ENCODE measurements at regions not wholly inside any gene's neighbourhood (a gene's known extent, or its start where the extent isn't known, plus 50 kb on each side); places are given as distances from the start of the nearest gene placed in this dataset.

GRCh38 chr20:52590100-52590499 is 382.1 kb upstream of the TSHZ2 start:
- DNase-seq (ENCODE audit: low read depth in 2 of 2), result no peak
- Histone ChIP-seq H3K79me2 (ENCODE audit: control insufficient read depth, insufficient read depth, low read length) (no peaks in the 10 kb centered on the region), H3K4me2 (ENCODE audit: extremely low read depth, insufficient read depth, low read length) (no peak overlapping the region), H4K20me1 (ENCODE audit: control insufficient read depth, extremely low read depth, insufficient read depth, low read length) (no peaks in the 10 kb centered on the region), H3K36me3 (ENCODE audit: control insufficient read depth, insufficient read depth, low read length) (no peaks in the 10 kb centered on the region), H3K27ac (ENCODE audit: insufficient read depth, low read length) (no peak overlapping the region), H3K9me3 (ENCODE audit: control insufficient read depth, insufficient read depth, low read depth, low read length) (no peaks in the 10 kb centered on the region), H3K27me3 (ENCODE audit: control insufficient read depth, insufficient read depth, low read length) (no peaks in the 10 kb centered on the region), H3K4me3 (replicated peaks in 1 of 4; ENCODE audit: control extremely low read depth in 1 of 4, insufficient read depth in 1 of 4, low read depth in 3 of 4, low read length in 4 of 4) (no peak overlapping the region), H3K9ac (ENCODE audit: insufficient read depth, low read length) (no peak overlapping the region), H2AFZ (ENCODE audit: low read length) (no peak overlapping the region), H3K4me1 (ENCODE audit: control insufficient read depth, extremely low read depth, insufficient read depth, low read length) (no peaks in the 10 kb centered on the region)
- TF ChIP-seq, protein P1, sequence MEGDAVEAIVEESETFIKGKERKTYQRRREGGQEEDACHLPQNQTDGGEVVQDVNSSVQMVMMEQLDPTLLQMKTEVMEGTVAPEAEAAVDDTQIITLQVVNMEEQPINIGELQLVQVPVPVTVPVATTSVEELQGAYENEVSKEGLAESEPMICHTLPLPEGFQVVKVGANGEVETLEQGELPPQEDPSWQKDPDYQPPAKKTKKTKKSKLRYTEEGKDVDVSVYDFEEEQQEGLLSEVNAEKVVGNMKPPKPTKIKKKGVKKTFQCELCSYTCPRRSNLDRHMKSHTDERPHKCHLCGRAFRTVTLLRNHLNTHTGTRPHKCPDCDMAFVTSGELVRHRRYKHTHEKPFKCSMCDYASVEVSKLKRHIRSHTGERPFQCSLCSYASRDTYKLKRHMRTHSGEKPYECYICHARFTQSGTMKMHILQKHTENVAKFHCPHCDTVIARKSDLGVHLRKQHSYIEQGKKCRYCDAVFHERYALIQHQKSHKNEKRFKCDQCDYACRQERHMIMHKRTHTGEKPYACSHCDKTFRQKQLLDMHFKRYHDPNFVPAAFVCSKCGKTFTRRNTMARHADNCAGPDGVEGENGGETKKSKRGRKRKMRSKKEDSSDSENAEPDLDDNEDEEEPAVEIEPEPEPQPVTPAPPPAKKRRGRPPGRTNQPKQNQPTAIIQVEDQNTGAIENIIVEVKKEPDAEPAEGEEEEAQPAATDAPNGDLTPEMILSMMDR (conservative IDR thresholded peaks at IDR 0.05 in 1 of 2, IDR thresholded peaks at IDR 0.05 in 1 of 2; ENCODE audit: low read depth in 1 of 2, low read length in 2 of 2), result no peak
- no peak for TF ChIP-seq EZH2 (IDR thresholded peaks at IDR 0.05; ENCODE audit: low read length, missing control alignments)

DNA sequence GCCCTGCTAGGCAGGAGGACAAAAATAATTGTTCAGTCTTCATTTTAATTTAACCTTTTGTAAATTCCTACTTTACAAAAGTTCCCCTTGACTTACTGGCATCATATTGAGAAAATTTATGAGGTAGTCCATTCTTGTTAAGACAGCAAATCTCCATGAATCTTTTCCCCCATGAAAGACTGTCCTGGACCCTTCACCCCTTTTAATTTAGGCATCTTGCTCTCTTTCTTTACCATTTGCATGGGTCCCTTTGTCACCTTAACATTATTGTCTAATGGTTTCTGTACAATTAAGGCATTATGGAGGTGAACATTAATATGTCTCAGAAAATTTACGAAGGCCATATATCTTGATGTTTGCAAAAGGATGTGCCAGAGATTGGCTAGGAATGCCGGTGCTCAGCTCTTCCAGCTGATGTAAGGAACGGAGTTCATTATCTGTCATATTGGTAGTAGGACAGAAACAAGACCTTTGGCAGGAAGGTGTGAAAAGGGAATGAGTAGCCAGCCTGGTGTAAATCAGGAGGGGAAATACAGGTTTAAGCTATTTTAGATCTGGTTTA is 382.8 kb upstream of the TSHZ2 start:
- Histone ChIP-seq H3K27ac (ENCODE audit: insufficient read depth, low read length) (no peak overlapping the region), H3K79me2 (ENCODE audit: control insufficient read depth, insufficient read depth, low read length) (no peaks in the 10 kb centered on the region), H2AFZ (ENCODE audit: low read length) (no peak overlapping the region), H3K4me1 (ENCODE audit: control insufficient read depth, extremely low read depth, insufficient read depth, low read length) (no peaks in the 10 kb centered on the region), H3K36me3 (ENCODE audit: control insufficient read depth, insufficient read depth, low read length) (no peaks in the 10 kb centered on the region), H3K9ac (ENCODE audit: insufficient read depth, low read length) (no peak overlapping the region), H3K9me3 (ENCODE audit: control insufficient read depth, insufficient read depth, low read depth, low read length) (no peaks in the 10 kb centered on the region), H3K4me3 (replicated peaks in 1 of 4; ENCODE audit: control extremely low read depth in 1 of 4, insufficient read depth in 1 of 4, low read depth in 3 of 4, low read length in 4 of 4) (no peak overlapping the region), H3K27me3 (ENCODE audit: control insufficient read depth, insufficient read depth, low read length) (no peaks in the 10 kb centered on the region), H4K20me1 (ENCODE audit: control insufficient read depth, extremely low read depth, insufficient read depth, low read length) (no peaks in the 10 kb centered on the region), H3K4me2 (ENCODE audit: extremely low read depth, insufficient read depth, low read length) (no peak overlapping the region)
- DNase-seq (ENCODE audit: low read depth in 2 of 2), result no peak
- TF ChIP-seq, protein P1 (conservative IDR thresholded peaks at IDR 0.05 in 1 of 2, IDR thresholded peaks at IDR 0.05 in 1 of 2; ENCODE audit: low read depth in 1 of 2, low read length in 2 of 2), result no peak
- TF ChIP-seq EZH2 (IDR thresholded peaks at IDR 0.05; ENCODE audit: low read length, missing control alignments), result no peak

DNA sequence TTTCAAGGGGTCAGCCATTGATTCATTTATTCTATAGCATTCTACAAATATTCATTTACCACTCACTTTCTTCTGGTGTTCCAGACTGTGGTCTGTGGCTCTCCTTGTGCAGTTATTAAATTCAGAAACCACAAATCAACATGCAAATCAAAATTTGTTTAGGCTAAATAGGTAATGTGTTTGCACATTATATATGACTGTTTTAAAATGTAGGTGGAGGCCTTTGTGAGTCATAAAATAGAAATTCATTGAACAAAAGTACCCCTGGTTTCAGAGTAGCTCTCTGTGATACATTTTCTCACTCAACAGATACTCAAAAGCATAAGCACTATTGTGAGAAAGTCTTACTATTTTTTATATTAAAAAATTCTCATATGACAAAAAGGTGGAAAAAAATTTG is 385.5 kb upstream of the TSHZ2 start:
- no peaks in the 10 kb centered on the region for H3K79me2 ChIP-seq (ENCODE audit: control insufficient read depth, insufficient read depth, low read length)
- no peaks in the 10 kb centered on the region for H3K4me1 ChIP-seq (ENCODE audit: control insufficient read depth, extremely low read depth, insufficient read depth, low read length)
- H3K27me3 ChIP-seq (ENCODE audit: control insufficient read depth, insufficient read depth, low read length), result no peaks in the 10 kb centered on the region
- no peak overlapping the region for H3K4me3 ChIP-seq (replicated peaks in 1 of 4; ENCODE audit: control extremely low read depth in 1 of 4, insufficient read depth in 1 of 4, low read depth in 3 of 4, low read length in 4 of 4)
- DNase-seq (ENCODE audit: low read depth in 2 of 2), result no peak
- no peaks in the 10 kb centered on the region for H3K9me3 ChIP-seq (ENCODE audit: control insufficient read depth, insufficient read depth, low read depth, low read length)
- H4K20me1 ChIP-seq (ENCODE audit: control insufficient read depth, extremely low read depth, insufficient read depth, low read length), result no peaks in the 10 kb centered on the region
- H3K27ac ChIP-seq (ENCODE audit: insufficient read depth, low read length), result no peak overlapping the region
- no peak overlapping the region for H3K4me2 ChIP-seq (ENCODE audit: extremely low read depth, insufficient read depth, low read length)
- H3K9ac ChIP-seq (ENCODE audit: insufficient read depth, low read length), result no peak overlapping the region
- no peaks in the 10 kb centered on the region for H3K36me3 ChIP-seq (ENCODE audit: control insufficient read depth, insufficient read depth, low read length)
- TF ChIP-seq, protein P1 (conservative IDR thresholded peaks at IDR 0.05 in 1 of 2, IDR thresholded peaks at IDR 0.05 in 1 of 2; ENCODE audit: low read depth in 1 of 2, low read length in 2 of 2), result no peak
- no peak for TF ChIP-seq EZH2 (IDR thresholded peaks at IDR 0.05; ENCODE audit: low read length, missing control alignments)
- H2AFZ ChIP-seq (ENCODE audit: low read length), result no peak overlapping the region
